Trophoblast cell (in vitro differentiated cells and primary cell): ENCODE measurements at regions not wholly inside any gene's neighbourhood (a gene's known extent, or its start where the extent isn't known, plus 50 kb on each side); places are given as distances from the start of the nearest gene placed in this dataset.

ENCODE experiments used
- DNase-seq, 2 donors: peaks; one replicate each; pipeline ENCODE4 v3.0.0-alpha.2; 2016
- H2AFZ ChIP-seq: 2 replicates; pipeline ENCODE4 v1.6.1; 2013; ENCODE audit warnings: low read length, moderate library complexity, mild to moderate bottlenecking; ENCODE audit not compliant: insufficient read depth, poor library complexity
- H2AK5ac ChIP-seq: 2 replicates; pipeline ENCODE4 v1.6.1; 2013; ENCODE audit warnings: mild to moderate bottlenecking, low read length
- H2BK120ac ChIP-seq: 2 replicates; pipeline ENCODE4 v1.6.1; 2013; ENCODE audit warnings: low read length, mild to moderate bottlenecking, moderate library complexity; ENCODE audit not compliant: insufficient read depth, poor library complexity
- H2BK12ac ChIP-seq: 2 replicates; pipeline ENCODE4 v1.6.1; 2013; ENCODE audit warnings: mild to moderate bottlenecking, low read length, moderate library complexity
- H2BK5ac ChIP-seq: 2 replicates; pipeline ENCODE4 v1.6.1; 2013; ENCODE audit warnings: low read length, low read depth, moderate library complexity, mild to moderate bottlenecking; ENCODE audit not compliant: poor library complexity
- H3K14ac ChIP-seq: 2 replicates; pipeline ENCODE4 v1.6.1; 2013; ENCODE audit warnings: mild to moderate bottlenecking, low read length
- H3K18ac ChIP-seq: 2 replicates; pipeline ENCODE4 v1.6.1; 2013; ENCODE audit warnings: mild to moderate bottlenecking, low read length
- H3K23ac ChIP-seq: 2 replicates; pipeline ENCODE4 v1.6.1; 2013; ENCODE audit warnings: low read length
- H3K27ac ChIP-seq: 2 replicates; pipeline ENCODE4 v1.5.1; 2013; ENCODE audit warnings: low read depth, mild to moderate bottlenecking, inconsistent platforms, low read length, moderate library complexity
- H3K27me3 ChIP-seq: 2 replicates; pipeline ENCODE4 v1.6.1; 2013; ENCODE audit warnings: inconsistent platforms, mild to moderate bottlenecking, low read length, moderate library complexity; ENCODE audit not compliant: insufficient read depth
- H3K36me3 ChIP-seq, 2 experiments: 1 replicate in 1 of 2; 2 replicates in 1 of 2; pipeline ENCODE4 v1.6.1; 2013; ENCODE audit warnings: low read length in 2 of 2, mild to moderate bottlenecking in 2 of 2, moderate library complexity in 1 of 2; ENCODE audit not compliant: insufficient read depth in 2 of 2, control insufficient read depth in 1 of 2
- H3K4ac ChIP-seq: 2 replicates; pipeline ENCODE4 v1.6.1; 2013; ENCODE audit warnings: low read depth, mild to moderate bottlenecking, low read length, moderate library complexity
- H3K4me1 ChIP-seq, 2 experiments: 1 replicate in 1 of 2; 2 replicates in 1 of 2; pipeline ENCODE4 v1.6.1; 2013; ENCODE audit warnings: low read length in 2 of 2, mild to moderate bottlenecking in 2 of 2, moderate library complexity in 1 of 2; ENCODE audit not compliant: insufficient read depth in 2 of 2, control insufficient read depth in 1 of 2
- H3K4me2 ChIP-seq: 2 replicates; pipeline ENCODE4 v1.6.1; 2013; ENCODE audit warnings: inconsistent platforms, mild to moderate bottlenecking, low read length, moderate library complexity
- H3K4me3 ChIP-seq: 2 replicates; pipeline ENCODE4 v1.5.1; 2013; ENCODE audit warnings: mild to moderate bottlenecking, low read depth, low read length, inconsistent platforms
- H3K79me1 ChIP-seq: one replicate; pipeline ENCODE4 v1.6.1; 2013; ENCODE audit warnings: low read length
- H3K79me2 ChIP-seq: 2 replicates; pipeline ENCODE4 v1.6.1; 2013; ENCODE audit warnings: low read length, mild to moderate bottlenecking; ENCODE audit not compliant: control insufficient read depth, insufficient read depth, poor library complexity
- H3K9ac ChIP-seq: 2 replicates; pipeline ENCODE4 v1.6.1; 2013; ENCODE audit warnings: mild to moderate bottlenecking, low read length
- H3K9me3 ChIP-seq: 2 replicates; pipeline ENCODE4 v1.6.1; 2013; ENCODE audit warnings: low read depth, mild to moderate bottlenecking, control low read depth, inconsistent platforms, low read length; ENCODE audit not compliant: insufficient read depth
- H4K12ac ChIP-seq: 2 replicates; pipeline ENCODE4 v1.6.1; 2013; ENCODE audit warnings: low read depth, mild to moderate bottlenecking, low read length, moderate library complexity
- H4K8ac ChIP-seq: 2 replicates; pipeline ENCODE4 v1.6.1; 2013; ENCODE audit warnings: low read depth, mild to moderate bottlenecking, low read length, moderate library complexity
- H4K91ac ChIP-seq: one replicate; pipeline ENCODE4 v1.6.1; 2013; ENCODE audit warnings: low read depth, mild to moderate bottlenecking, low read length, moderate library complexity
- WGBS: extraction: QIAGEN DNeasy Blood & Tissue Kit; methylation state at CpG from one replicate; pipeline ENCODE4 v1.1.7; 2013; ENCODE audit warnings: missing lambda C conversion rate; ENCODE audit not compliant: insufficient read length, insufficient coverage; ENCODE audit errors: extremely low coverage; 5-methylcytosine and 5-hydroxymethylcytosine counted together

- no peak overlapping the region for H3K4ac ChIP-seq
- no peaks in the 10 kb centered on the region for H3K79me1 ChIP-seq
- H3K14ac ChIP-seq = no peak overlapping the region
- H3K4me3 ChIP-seq = no peak overlapping the region
- DNase-seq = no peak
- H2AK5ac ChIP-seq = no peak overlapping the region
- no CpG with 5 or more reads among the region's 2 CpGs for WGBS
- H2BK5ac ChIP-seq = no peak overlapping the region
- no peaks in the 10 kb centered on the region for H3K4me1 ChIP-seq
- no peak overlapping the region for H4K12ac ChIP-seq
- H3K23ac ChIP-seq = no peak overlapping the region
- no peak overlapping the region for H3K27ac ChIP-seq
- no peak overlapping the region for H3K18ac ChIP-seq
- H3K79me2 ChIP-seq = no peaks in the 10 kb centered on the region
- no peaks in the 10 kb centered on the region for H3K27me3 ChIP-seq
- H4K8ac ChIP-seq = no peak overlapping the region
- no peaks in the 10 kb centered on the region for H3K36me3 ChIP-seq
- H3K9me3 ChIP-seq = no peaks in the 10 kb centered on the region
- H3K9ac ChIP-seq = no peak overlapping the region
- H4K91ac ChIP-seq = no peak overlapping the region
- H3K4me2 ChIP-seq = no peak overlapping the region
- no peak overlapping the region for H2AFZ ChIP-seq
- H2BK120ac ChIP-seq = no peak overlapping the region
- no peak overlapping the region for H2BK12ac ChIP-seq
Measured at GRCh38 chrX:7552760-7553159, 290.2 kb upstream of the VCX start.

- Histone ChIP-seq H3K27me3 (no peaks in the 10 kb centered on the region), H3K4me2 (no peak overlapping the region), H2BK12ac (no peak overlapping the region), H3K9me3 (no peaks in the 10 kb centered on the region), H3K27ac (no peak overlapping the region), H3K36me3 (no peaks in the 10 kb centered on the region), H3K79me1 (no peaks in the 10 kb centered on the region), H3K18ac (no peak overlapping the region), H3K9ac (no peak overlapping the region), H3K23ac (no peak overlapping the region), H2BK120ac (no peak overlapping the region), H3K4me1 (no peaks in the 10 kb centered on the region), H2AFZ (no peak overlapping the region), H4K8ac (no peak overlapping the region), H2AK5ac (no peak overlapping the region), H4K12ac (no peak overlapping the region), H3K4ac (no peak overlapping the region), H3K14ac (no peak overlapping the region), H3K79me2 (no peaks in the 10 kb centered on the region), H3K4me3 (no peak overlapping the region), H2BK5ac (no peak overlapping the region), H4K91ac (no peak overlapping the region)
- no CpG with 5 or more reads among the region's 17 CpGs for WGBS
- DNase-seq = no peak
Measured at GRCh38 chrX:7546551-7547080, 296.4 kb upstream of the VCX start.

- no CpG with 5 or more reads among the region's 1 CpG for WGBS
- no peak overlapping the region for H2BK12ac ChIP-seq
- DNase-seq = no peak
- no peak overlapping the region for H2BK120ac ChIP-seq
- no peak overlapping the region for H2AFZ ChIP-seq
- H3K4me3 ChIP-seq = no peak overlapping the region
- no peaks in the 10 kb centered on the region for H3K79me2 ChIP-seq
- no peak overlapping the region for H3K4ac ChIP-seq
- no peaks in the 10 kb centered on the region for H3K4me1 ChIP-seq
- H2AK5ac ChIP-seq = no peak overlapping the region
- no peak overlapping the region for H3K9ac ChIP-seq
- no peak overlapping the region for H4K91ac ChIP-seq
- H3K27ac ChIP-seq = no peak overlapping the region
- no peak overlapping the region for H3K23ac ChIP-seq
- no peak overlapping the region for H4K12ac ChIP-seq
- H4K8ac ChIP-seq = no peak overlapping the region
- H3K36me3 ChIP-seq = no peaks in the 10 kb centered on the region
- H3K14ac ChIP-seq = no peak overlapping the region
- no peak overlapping the region for H3K4me2 ChIP-seq
- no peaks in the 10 kb centered on the region for H3K27me3 ChIP-seq
- no peak overlapping the region for H2BK5ac ChIP-seq
- H3K79me1 ChIP-seq = no peaks in the 10 kb centered on the region
- H3K18ac ChIP-seq = no peak overlapping the region
- H3K9me3 ChIP-seq = no peaks in the 10 kb centered on the region
Measured at GRCh38 chrX:7545564-7545963, 297.4 kb upstream of the VCX start.

- H3K79me2 ChIP-seq = no peaks in the 10 kb centered on the region
- H3K14ac ChIP-seq = no peak overlapping the region
- H3K4ac ChIP-seq = no peak overlapping the region
- no peak overlapping the region for H2AFZ ChIP-seq
- no peak overlapping the region for H3K4me3 ChIP-seq
- no peak overlapping the region for H2AK5ac ChIP-seq
- no peak overlapping the region for H3K9ac ChIP-seq
- H2BK12ac ChIP-seq = no peak overlapping the region
- H4K91ac ChIP-seq = no peak overlapping the region
- no peak overlapping the region for H4K12ac ChIP-seq
- no peak overlapping the region for H3K4me2 ChIP-seq
- H3K9me3 ChIP-seq = no peaks in the 10 kb centered on the region
- H3K36me3 ChIP-seq = no peaks in the 10 kb centered on the region
- H3K79me1 ChIP-seq = no peaks in the 10 kb centered on the region
- WGBS = no CpG with 5 or more reads among the region's 6 CpGs
- no peaks in the 10 kb centered on the region for H3K27me3 ChIP-seq
- no peak overlapping the region for H3K18ac ChIP-seq
- no peak overlapping the region for H2BK120ac ChIP-seq
- H3K27ac ChIP-seq = no peak overlapping the region
- no peak overlapping the region for H4K8ac ChIP-seq
- H2BK5ac ChIP-seq = no peak overlapping the region
- no peaks in the 10 kb centered on the region for H3K4me1 ChIP-seq
- no peak for DNase-seq
- no peak overlapping the region for H3K23ac ChIP-seq
Measured at GRCh38 chrX:7542587-7543380, 300.2 kb upstream of the VCX start.
